Muscle layer of colon (tissue), 2 donors: ENCODE measurements at regions not wholly inside any gene's neighbourhood (a gene's known extent, or its start where the extent isn't known, plus 50 kb on each side); places are given as distances from the start of the nearest gene placed in this dataset.

Source experiments
- H3K27ac ChIP-seq: one replicate; pipeline ENCODE4 v1.7.0; 2013; ENCODE audit warnings: low read depth, mild to moderate bottlenecking, low read length, moderate library complexity
- H3K27me3 ChIP-seq, 2 donors: one replicate each; pipeline ENCODE4 v1.7.0; 2013; ENCODE audit warnings: low read length in 2 of 2, mild to moderate bottlenecking in 2 of 2; ENCODE audit not compliant: insufficient read depth in 2 of 2, control insufficient read depth in 1 of 2
- H3K36me3 ChIP-seq: one replicate; pipeline ENCODE4 v1.7.0; 2013; ENCODE audit warnings: mild to moderate bottlenecking, low read length; ENCODE audit not compliant: insufficient read depth
- H3K4me1 ChIP-seq: one replicate; pipeline ENCODE4 v1.7.0; 2013; ENCODE audit warnings: mild to moderate bottlenecking, low read length; ENCODE audit not compliant: insufficient read depth
- H3K4me3 ChIP-seq, 2 donors: one replicate each; pipeline ENCODE4 v1.7.0; 2013; ENCODE audit warnings: low read length in 2 of 2, low read depth in 1 of 2, mild to moderate bottlenecking in 1 of 2, moderate library complexity in 1 of 2
- H3K9ac ChIP-seq: one replicate; pipeline ENCODE4 v1.7.0; 2013; ENCODE audit warnings: low read length
- H3K9me3 ChIP-seq: one replicate; pipeline ENCODE4 v1.7.0; 2013; ENCODE audit warnings: mild to moderate bottlenecking, low read length
- donor health status: abdominal sarcoma.
- donor health status: Adenocarcinoma of cecum.

DNA sequence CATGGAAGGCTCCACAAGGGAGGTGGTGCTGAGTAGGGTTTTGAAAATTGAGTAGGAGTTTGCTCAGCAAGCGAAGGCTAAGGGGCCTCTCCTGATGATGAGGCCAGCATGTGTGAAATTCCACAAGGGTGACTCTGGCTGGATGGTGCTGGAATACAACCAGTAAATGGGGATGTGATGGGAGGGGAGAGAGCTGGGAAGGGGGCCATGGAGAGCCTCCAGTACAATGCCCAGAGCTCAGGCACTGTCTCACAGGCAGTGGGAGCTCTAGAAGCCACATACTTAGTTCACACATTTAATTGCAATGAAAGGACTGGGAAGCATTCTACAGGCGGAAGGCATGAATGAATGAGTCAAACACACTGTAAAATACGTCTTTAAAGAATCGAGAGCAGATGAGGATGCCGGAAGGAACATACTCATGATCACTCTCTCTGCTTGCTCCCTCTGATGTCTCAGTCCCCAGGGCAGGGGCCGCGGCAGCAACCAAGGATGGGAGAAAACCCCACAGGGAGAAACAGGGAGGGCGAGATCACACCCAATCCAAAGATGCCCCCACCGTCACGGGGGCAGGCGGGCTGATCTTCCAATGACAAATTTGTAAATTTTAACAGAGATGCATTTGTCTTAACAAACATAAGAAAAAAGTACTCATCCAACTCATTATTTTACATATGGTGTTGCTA lies 261.0 kb downstream of the NSG2 start:
- no peaks in the 10 kb centered on the region for H3K9me3 ChIP-seq
- H3K27me3 ChIP-seq = peaks cover 0 to 17% of the 10 kb centered on the region in 2 donors
- no peaks in the 10 kb centered on the region for H3K4me1 ChIP-seq
- H3K4me3 ChIP-seq = no peak overlapping the region
- H3K9ac ChIP-seq = no peak overlapping the region
- H3K36me3 ChIP-seq = no peaks in the 10 kb centered on the region
- no peak overlapping the region for H3K27ac ChIP-seq

GRCh38 chr5:174307031-174307408 lies 261.5 kb downstream of the NSG2 start:
- Histone ChIP-seq H3K9me3 (no peaks in the 10 kb centered on the region), H3K9ac (no peak overlapping the region), H3K27me3 (peaks cover 0 to 22% of the 10 kb centered on the region in 2 donors), H3K4me1 (no peaks in the 10 kb centered on the region), H3K27ac (no peak overlapping the region), H3K4me3 (no peak overlapping the region), H3K36me3 (no peaks in the 10 kb centered on the region)

DNA sequence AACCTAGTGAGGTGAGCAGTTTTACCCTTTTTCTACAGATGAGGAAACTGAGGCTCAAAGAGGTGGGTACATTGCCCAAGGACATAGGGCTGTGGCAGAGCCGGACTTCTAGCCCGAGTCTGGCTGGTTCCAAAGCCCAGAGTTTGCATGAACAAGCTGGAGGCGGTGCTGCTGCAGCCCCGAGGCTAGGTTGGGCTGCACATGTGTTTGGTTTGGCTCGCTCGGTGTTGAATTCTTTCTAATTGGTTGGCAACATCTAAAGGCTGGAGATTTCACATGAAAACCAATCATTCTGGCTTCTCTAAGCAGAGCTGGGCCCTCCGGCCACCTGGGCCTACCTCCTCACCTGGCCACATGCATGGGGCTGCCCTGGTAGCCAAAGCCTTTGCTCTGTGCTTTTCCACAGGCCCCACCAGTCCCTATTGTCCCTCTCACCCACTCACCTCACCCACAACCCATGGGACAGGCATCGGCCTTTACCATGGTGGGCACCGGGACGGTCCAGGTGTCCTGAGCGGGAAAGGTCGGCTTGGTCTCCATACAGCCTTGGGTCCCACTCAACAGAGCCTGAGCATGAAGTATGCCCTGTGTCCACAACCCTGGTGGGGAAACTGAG lies 262.3 kb downstream of the NSG2 start:
- H3K9ac ChIP-seq = no peak overlapping the region
- no peak overlapping the region for H3K4me3 ChIP-seq
- H3K27me3 ChIP-seq = peaks cover 0 to 26% of the 10 kb centered on the region in 2 donors
- H3K27ac ChIP-seq = no peak overlapping the region
- no peaks in the 10 kb centered on the region for H3K36me3 ChIP-seq
- H3K9me3 ChIP-seq = no peaks in the 10 kb centered on the region
- H3K4me1 ChIP-seq = no peaks in the 10 kb centered on the region

GRCh38 chr5:174309131-174309795 lies 263.8 kb downstream of the NSG2 start:
- Histone ChIP-seq H3K27ac (no peak overlapping the region), H3K36me3 (no peaks in the 10 kb centered on the region), H3K4me3 (no peak overlapping the region), H3K27me3 (peaks cover 3 to 33% of the 10 kb centered on the region in 2 donors), H3K9ac (no peak overlapping the region), H3K4me1 (no peaks in the 10 kb centered on the region), H3K9me3 (no peaks in the 10 kb centered on the region)

DNA sequence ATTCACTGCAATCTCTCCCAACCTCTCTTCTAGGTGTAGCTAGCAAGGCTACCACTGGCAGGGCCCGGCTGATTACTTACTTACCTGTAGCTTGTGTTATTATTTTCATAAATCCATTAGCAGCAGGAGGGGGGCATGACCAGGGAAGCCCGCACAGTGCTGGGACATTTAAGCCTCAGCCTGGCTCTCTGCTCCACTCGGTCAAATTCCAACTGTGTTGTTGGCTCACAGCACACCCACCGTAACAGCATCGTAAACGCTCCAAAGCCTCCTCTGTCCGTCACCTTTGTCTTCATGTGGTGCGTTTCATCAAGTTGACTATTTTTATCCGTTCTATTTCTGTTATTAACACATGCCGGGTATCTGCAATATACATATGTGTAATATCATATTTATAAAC lies 264.7 kb downstream of the NSG2 start:
- H3K4me1 ChIP-seq = no peaks in the 10 kb centered on the region
- H3K27ac ChIP-seq = no peak overlapping the region
- no peak overlapping the region for H3K4me3 ChIP-seq
- H3K36me3 ChIP-seq = no peaks in the 10 kb centered on the region
- peaks cover 7 to 32% of the 10 kb centered on the region in 2 donors for H3K27me3 ChIP-seq
- H3K9ac ChIP-seq = no peak overlapping the region
- no peaks in the 10 kb centered on the region for H3K9me3 ChIP-seq

GRCh38 chr5:174310706-174311105 lies 265.2 kb downstream of the NSG2 start:
- H3K9me3 ChIP-seq = no peaks in the 10 kb centered on the region
- H3K27ac ChIP-seq = no peak overlapping the region
- no peak overlapping the region for H3K4me3 ChIP-seq
- no peaks in the 10 kb centered on the region for H3K36me3 ChIP-seq
- H3K9ac ChIP-seq = no peak overlapping the region
- peaks cover 7 to 27% of the 10 kb centered on the region in 2 donors for H3K27me3 ChIP-seq
- no peaks in the 10 kb centered on the region for H3K4me1 ChIP-seq

- H3K36me3 ChIP-seq = no peaks in the 10 kb centered on the region
- H3K4me1 ChIP-seq = no peaks in the 10 kb centered on the region
- H3K27ac ChIP-seq = no peak overlapping the region
- no peaks in the 10 kb centered on the region for H3K9me3 ChIP-seq
- H3K27me3 ChIP-seq = peaks cover 7 to 25% of the 10 kb centered on the region in 2 donors
- H3K4me3 ChIP-seq = no peak overlapping the region
- H3K9ac ChIP-seq = no peak overlapping the region
Observed at GRCh38 chr5:174311121-174311520, 265.6 kb downstream of the NSG2 start.

DNA sequence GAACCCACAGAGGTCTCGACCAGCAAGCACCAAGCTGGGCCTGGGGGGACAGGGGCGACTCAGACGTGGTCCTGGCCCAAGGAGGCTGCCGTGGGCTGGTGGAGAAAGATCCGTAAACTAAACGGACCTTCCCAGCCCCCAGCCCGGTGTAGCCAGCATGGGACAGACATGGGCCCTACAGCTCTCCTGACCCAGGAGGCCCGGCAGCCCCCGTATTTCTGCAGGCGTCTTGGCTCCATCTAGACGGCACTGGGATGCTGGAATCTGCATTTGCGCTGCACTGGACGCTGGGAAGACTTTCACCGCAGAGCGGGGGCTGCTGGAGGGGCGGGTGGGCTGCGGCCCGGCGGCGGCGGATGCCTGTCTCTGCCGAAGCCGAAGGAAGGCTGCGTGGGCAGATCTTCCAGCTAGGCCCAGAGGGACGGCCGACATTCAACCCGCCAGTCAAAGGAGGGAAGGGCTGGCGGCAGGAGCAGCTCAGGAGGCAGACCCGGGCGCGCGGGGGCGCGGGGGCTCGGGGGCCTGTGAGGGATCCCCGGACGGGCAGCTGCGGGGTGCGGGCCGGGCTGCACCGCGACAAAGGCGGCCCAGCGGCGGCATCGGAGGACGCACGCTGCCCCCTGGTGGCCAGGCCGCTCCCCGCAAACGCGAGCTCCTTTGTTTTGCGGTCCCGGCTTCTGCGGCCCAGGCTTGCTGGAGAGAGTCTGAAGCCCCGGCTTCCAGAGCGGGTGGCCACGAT lies 266.2 kb downstream of the NSG2 start:
- Histone ChIP-seq H3K27ac (peak overlapping the region; percentile 34), H3K36me3 (no peaks in the 10 kb centered on the region), H3K27me3 (peaks cover 7 to 25% of the 10 kb centered on the region in 2 donors), H3K4me3 (peak overlapping the region; percentile 38 to 45), H3K9ac (no peak overlapping the region), H3K4me1 (no peaks in the 10 kb centered on the region), H3K9me3 (no peaks in the 10 kb centered on the region)

- Histone ChIP-seq H3K36me3 (no peaks in the 10 kb centered on the region), H3K4me3 (peak overlapping the region in 1 of 2 donors; percentile 38), H3K4me1 (no peaks in the 10 kb centered on the region), H3K27me3 (peaks cover 7 to 25% of the 10 kb centered on the region in 2 donors), H3K9ac (no peak overlapping the region), H3K9me3 (no peaks in the 10 kb centered on the region), H3K27ac (no peak overlapping the region)
Observed at GRCh38 chr5:174312270-174312617, 266.7 kb downstream of the NSG2 start.

DNA sequence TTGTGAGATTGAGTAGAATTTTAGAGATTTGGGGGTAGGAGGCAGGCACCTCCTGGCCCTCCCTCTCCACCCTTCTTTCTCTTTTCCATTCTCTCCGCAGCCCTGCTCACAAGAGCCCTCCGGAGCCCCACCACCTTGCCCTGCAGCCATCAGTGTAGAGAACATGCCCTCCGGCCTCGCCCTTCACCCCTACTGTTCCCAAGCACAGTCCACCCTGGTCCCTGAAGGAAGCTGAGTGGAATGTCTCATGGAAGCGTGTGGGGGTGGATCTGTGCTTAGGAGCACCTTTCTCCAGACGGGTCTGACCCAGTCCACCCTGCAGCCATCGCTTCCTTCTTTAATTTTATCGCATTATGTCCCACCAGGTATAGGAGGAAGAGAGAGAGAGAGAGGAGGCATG lies 267.1 kb downstream of the NSG2 start:
- Histone ChIP-seq H3K27me3 (peaks cover 7 to 25% of the 10 kb centered on the region in 2 donors), H3K27ac (no peak overlapping the region), H3K4me1 (no peaks in the 10 kb centered on the region), H3K9ac (no peak overlapping the region), H3K9me3 (no peaks in the 10 kb centered on the region), H3K4me3 (no peak overlapping the region), H3K36me3 (no peaks in the 10 kb centered on the region)

DNA sequence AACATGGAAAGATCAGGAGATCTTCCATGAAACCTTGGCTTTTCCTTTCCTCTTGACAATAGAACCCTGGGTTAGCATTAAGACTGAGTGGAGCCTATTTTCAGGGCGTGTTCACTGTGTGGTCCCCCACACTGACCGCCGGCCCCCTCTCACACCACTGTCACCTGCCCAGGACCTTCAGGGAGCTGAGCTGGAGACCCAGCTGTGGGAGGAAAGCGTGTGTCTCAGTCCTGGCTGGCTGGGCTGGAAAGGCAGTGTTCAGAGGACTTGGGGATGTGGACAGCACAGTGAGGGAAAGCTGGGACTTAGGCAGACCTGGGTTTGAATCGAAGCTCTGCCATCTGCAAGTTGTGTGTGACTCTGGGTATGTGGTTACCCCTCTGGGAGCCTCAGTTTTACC lies 268.1 kb downstream of the NSG2 start:
- Histone ChIP-seq H3K4me3 (no peak overlapping the region), H3K9ac (no peak overlapping the region), H3K9me3 (no peaks in the 10 kb centered on the region), H3K27ac (no peak overlapping the region), H3K36me3 (no peaks in the 10 kb centered on the region), H3K4me1 (no peaks in the 10 kb centered on the region), H3K27me3 (peaks cover 7 to 25% of the 10 kb centered on the region in 2 donors)
